ENCODE measurements at regions not wholly inside any gene's neighbourhood (a gene's known extent, or its start where the extent isn't known, plus 50 kb on each side); places are given as distances from the start of the nearest gene placed in this dataset.

GRCh38 chr12:86601550-86602308, 345.5 kb upstream of the MGAT4C start:
- no peak for DNase-seq
- Histone ChIP-seq H3K27ac (no peak overlapping the region), H3K4me3 (no peak overlapping the region), H3K4me1 (no peaks in the 10 kb centered on the region), H3K27me3 (no peaks in the 10 kb centered on the region), H3K36me3 (no peaks in the 10 kb centered on the region), H3K9me3 (no peaks in the 10 kb centered on the region), H3K9ac (ENCODE audit: low read depth in 2 of 2, low read length in 2 of 2) (no peak overlapping the region)
- intact Hi-C loops (cut with DNase I), result no loop called here
- TF ChIP-seq, protein P1, sequence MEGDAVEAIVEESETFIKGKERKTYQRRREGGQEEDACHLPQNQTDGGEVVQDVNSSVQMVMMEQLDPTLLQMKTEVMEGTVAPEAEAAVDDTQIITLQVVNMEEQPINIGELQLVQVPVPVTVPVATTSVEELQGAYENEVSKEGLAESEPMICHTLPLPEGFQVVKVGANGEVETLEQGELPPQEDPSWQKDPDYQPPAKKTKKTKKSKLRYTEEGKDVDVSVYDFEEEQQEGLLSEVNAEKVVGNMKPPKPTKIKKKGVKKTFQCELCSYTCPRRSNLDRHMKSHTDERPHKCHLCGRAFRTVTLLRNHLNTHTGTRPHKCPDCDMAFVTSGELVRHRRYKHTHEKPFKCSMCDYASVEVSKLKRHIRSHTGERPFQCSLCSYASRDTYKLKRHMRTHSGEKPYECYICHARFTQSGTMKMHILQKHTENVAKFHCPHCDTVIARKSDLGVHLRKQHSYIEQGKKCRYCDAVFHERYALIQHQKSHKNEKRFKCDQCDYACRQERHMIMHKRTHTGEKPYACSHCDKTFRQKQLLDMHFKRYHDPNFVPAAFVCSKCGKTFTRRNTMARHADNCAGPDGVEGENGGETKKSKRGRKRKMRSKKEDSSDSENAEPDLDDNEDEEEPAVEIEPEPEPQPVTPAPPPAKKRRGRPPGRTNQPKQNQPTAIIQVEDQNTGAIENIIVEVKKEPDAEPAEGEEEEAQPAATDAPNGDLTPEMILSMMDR (IDR thresholded peaks at IDR 0.05), result no peak

DNA sequence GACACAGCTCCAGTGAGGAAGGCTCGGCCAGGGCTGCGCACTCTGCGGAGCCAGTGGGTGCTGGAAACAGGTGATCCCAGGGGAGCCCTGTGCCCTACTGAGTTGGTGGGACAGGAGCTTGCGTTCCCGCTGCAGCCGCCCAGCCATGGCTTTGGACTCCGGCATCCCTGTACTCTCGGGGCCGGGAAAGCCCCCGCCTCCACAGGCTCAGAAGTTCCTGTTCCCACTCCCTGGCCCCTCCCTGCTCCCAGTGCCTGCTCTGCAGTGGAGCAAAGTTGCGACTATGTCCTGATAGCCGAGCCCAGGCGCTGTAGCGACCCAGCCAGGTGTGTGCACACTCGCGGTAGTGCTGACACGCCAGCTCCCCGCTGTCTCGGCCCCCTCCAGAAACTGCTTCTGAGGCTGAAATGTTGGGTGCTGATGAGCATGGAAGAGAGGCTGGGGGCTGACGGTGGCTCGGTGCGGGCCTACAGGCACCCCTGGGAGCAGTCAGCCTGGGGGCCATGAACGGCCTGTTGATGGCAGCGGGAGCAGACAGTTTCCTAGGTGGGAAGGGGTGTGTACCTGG, 344.6 kb upstream of the MGAT4C start:
- Histone ChIP-seq H3K36me3 (no peaks in the 10 kb centered on the region), H3K9me3 (no peaks in the 10 kb centered on the region), H3K27ac (no peak overlapping the region), H3K4me3 (no peak overlapping the region), H3K27me3 (no peaks in the 10 kb centered on the region), H3K9ac (ENCODE audit: low read depth in 2 of 2, low read length in 2 of 2) (no peak overlapping the region), H3K4me1 (no peaks in the 10 kb centered on the region)
- DNase-seq, result no peak
- TF ChIP-seq, protein P1 (IDR thresholded peaks at IDR 0.05), result no peak
- intact Hi-C loops (cut with DNase I), result no loop called here

DNA sequence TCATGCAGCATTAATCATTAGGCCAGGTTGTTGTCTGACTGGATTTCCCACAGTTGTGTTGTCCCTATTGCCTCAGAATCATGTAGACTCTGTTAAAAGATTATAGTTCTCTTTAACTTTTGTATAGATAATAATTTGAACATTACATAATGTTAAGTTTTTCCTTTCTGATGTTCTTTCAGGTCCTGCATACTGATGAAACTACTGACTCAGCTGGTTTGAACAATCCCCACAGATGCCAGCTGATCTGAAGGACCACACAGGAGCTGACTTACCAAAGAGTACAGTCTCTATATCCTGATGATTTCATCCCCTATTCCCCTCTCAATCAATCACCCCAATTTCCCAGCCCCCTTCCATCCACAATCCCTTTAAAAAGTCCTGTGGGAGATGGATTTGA, 341.2 kb upstream of the MGAT4C start:
- Histone ChIP-seq H3K4me1 (no peaks in the 10 kb centered on the region), H3K9ac (ENCODE audit: low read depth in 2 of 2, low read length in 2 of 2) (no peak overlapping the region), H3K4me3 (no peak overlapping the region), H3K27me3 (no peaks in the 10 kb centered on the region), H3K9me3 (no peaks in the 10 kb centered on the region), H3K27ac (no peak overlapping the region), H3K36me3 (no peaks in the 10 kb centered on the region)
- DNase-seq, result no peak
- intact Hi-C loops (cut with DNase I), result no loop called here
- TF ChIP-seq, protein P1 (IDR thresholded peaks at IDR 0.05), result no peak

- H3K27me3 ChIP-seq, result no peaks in the 10 kb centered on the region
- TF ChIP-seq, protein P1 (IDR thresholded peaks at IDR 0.05), result no peak
- no peak for DNase-seq
- no peak overlapping the region for H3K27ac ChIP-seq
- H3K4me3 ChIP-seq, result no peak overlapping the region
- H3K9ac ChIP-seq (ENCODE audit: low read depth in 2 of 2, low read length in 2 of 2), result no peak overlapping the region
- H3K4me1 ChIP-seq, result no peaks in the 10 kb centered on the region
- H3K9me3 ChIP-seq, result no peaks in the 10 kb centered on the region
- H3K36me3 ChIP-seq, result no peaks in the 10 kb centered on the region
- intact Hi-C loops (cut with DNase I), result no loop called here
Observed at GRCh38 chr12:86590296-86590695, 334.1 kb upstream of the MGAT4C start.

- no peaks in the 10 kb centered on the region for H3K4me1 ChIP-seq
Observed at GRCh38 chr12:86574143-86574542, 318.0 kb upstream of the MGAT4C start.

More at GRCh38 chr12:86574143-86574542, 318.0 kb upstream of the MGAT4C start:
- intact Hi-C loops (cut with DNase I), result no loop called here
- Histone ChIP-seq H3K27ac (no peak overlapping the region), H3K36me3 (no peaks in the 10 kb centered on the region), H3K9me3 (no peaks in the 10 kb centered on the region), H3K27me3 (no peaks in the 10 kb centered on the region), H3K4me3 (no peak overlapping the region), H3K9ac (ENCODE audit: low read depth in 2 of 2, low read length in 2 of 2) (no peak overlapping the region)
- DNase-seq, result no peak
- TF ChIP-seq, protein P1 (IDR thresholded peaks at IDR 0.05), result no peak
